HCT116 (cell line): ENCODE measurements at regions not wholly inside any gene's neighbourhood (a gene's known extent, or its start where the extent isn't known, plus 50 kb on each side); places are given as distances from the start of the nearest gene placed in this dataset.

ENCODE experiments used
- ATAC-seq: fragments of 200-7000 bp; cut with Tn5 transposase; 2 replicates; pipeline ENCODE4 v1.9.1; 2020; ENCODE audit warnings: mild to moderate bottlenecking, moderate library complexity
- BruUV-seq: library from RNA; stranded (reverse); fragments of 400-500 nt; replicated peaks from 2 replicates; lab custom pipeline; 2021; lab: Mats Ljungman, UMichigan
- CTCF ChIA-PET: fragments of 300-600 bp; sonication (Branson Sonifier 250); formaldehyde crosslinking; loops from one replicate; lab custom pipeline; 2021; ENCODE audit warnings: antibody characterized with exemption; lab: Charles Lee
- POLR2A ChIA-PET: fragments of 300-600, 350-600 bp; sonication (Branson Sonifier 250); formaldehyde crosslinking; loops from one replicate; lab custom pipeline; 2021; ENCODE audit warnings: antibody characterized with exemption; lab: Charles Lee
- RAD21 ChIA-PET, 2 experiments: fragments of 300-600 bp; sonication (Branson Sonifier 250); formaldehyde crosslinking; loops; one replicate each; lab custom pipeline; 2023; ENCODE audit warnings: low total read pairs in 2 of 2; ENCODE audit not compliant: uncharacterized antibody in 2 of 2, unreplicated experiment in 2 of 2, low non-redundant PET in 1 of 2; lab: Charles Lee
- DNase-seq: peaks from one replicate; pipeline ENCODE4 v3.0.0-alpha.2; 2010; ENCODE audit warnings: low read depth, low spot score
- H2AFZ ChIP-seq: fragments of 200-600 bp; shearing (Covaris generic), sonication (generic); 2 replicates; pipeline ENCODE4 v1.6.1; 2017; ENCODE audit warnings: low read depth, mixed run types, mixed read lengths, antibody characterized with exemption, low read length; ENCODE audit not compliant: poor library complexity, severe bottlenecking
- H3K27ac ChIP-seq: 2 replicates; pipeline ENCODE4 v1.5.1; 2012; ENCODE audit warnings: low read depth, low read length
- H3K27me3 ChIP-seq: fragments of 200-600 bp; sonication (generic); 2 replicates; pipeline ENCODE4 v1.6.1; 2016; ENCODE audit warnings: mixed run types, low read length, mixed read lengths; ENCODE audit not compliant: insufficient read depth
- H3K36me3 ChIP-seq, 2 experiments: fragments of 200-500 bp in 1 of 2; fragments of 200-600 bp in 1 of 2; sonication (Bioruptor generic) in 1 of 2; sonication (generic) in 1 of 2; 2 replicates each; pipeline versions ENCODE4 v1.5.1 to v1.6.1; 2014 to 2016; ENCODE audit warnings: low read length in 2 of 2, inconsistent platforms in 1 of 2, mixed read lengths in 1 of 2, mixed run types in 1 of 2; ENCODE audit not compliant: insufficient read depth in 2 of 2, control insufficient read depth in 1 of 2
- H3K4me1 ChIP-seq, 2 experiments: fragments of 200-600 bp in 1 of 2; sonication (generic) in 1 of 2; 2 replicates each; pipeline versions ENCODE4 v1.5.1 to v1.6.1; 2012 to 2017; ENCODE audit warnings: low read length in 2 of 2, inconsistent platforms in 1 of 2, mild to moderate bottlenecking in 1 of 2, mixed read lengths in 1 of 2, mixed run types in 1 of 2, moderate library complexity in 1 of 2; ENCODE audit not compliant: insufficient read depth in 2 of 2, control insufficient read depth in 1 of 2
- H3K4me2 ChIP-seq: fragments of 200-600 bp; sonication (generic); 2 replicates; pipeline ENCODE4 v1.6.1; 2017; ENCODE audit warnings: mixed run types, low read length, mixed read lengths
- H3K4me3 ChIP-seq, 2 experiments: fragments of 200-600 bp in 1 of 2; sonication (generic) in 1 of 2; replicated peaks in 1 of 2; 2 replicates each; pipeline ENCODE4 v1.5.1; 2011 to 2016; ENCODE audit warnings: low read length in 2 of 2, control low read depth in 1 of 2, low read depth in 1 of 2, mild to moderate bottlenecking in 1 of 2, mixed read lengths in 1 of 2, mixed run types in 1 of 2
- H3K79me2 ChIP-seq: fragments of 200-600 bp; sonication (generic); 2 replicates; pipeline ENCODE4 v1.6.1; 2017; ENCODE audit warnings: mild to moderate bottlenecking, mixed run types, low read length, moderate library complexity, mixed read lengths; ENCODE audit not compliant: insufficient read depth
- H3K9ac ChIP-seq: fragments of 200-600 bp; sonication (generic); 2 replicates; pipeline ENCODE4 v1.6.1; 2016; ENCODE audit warnings: low read length, mixed read lengths
- H3K9me2 ChIP-seq: fragments of 200-600 bp; sonication (generic), shearing (Covaris generic); 2 replicates; pipeline ENCODE4 v1.6.1; 2017; ENCODE audit warnings: mixed run types, mild to moderate bottlenecking, moderate library complexity; ENCODE audit not compliant: insufficient read depth
- H3K9me3 ChIP-seq, 2 experiments: fragments of 200-500 bp in 1 of 2; fragments of 200-600 bp in 1 of 2; sonication (Bioruptor generic) in 1 of 2; sonication (generic) in 1 of 2; 2 replicates each; pipeline ENCODE4 v1.6.1; 2014 to 2017; ENCODE audit warnings: low read length in 2 of 2, mixed read lengths in 2 of 2, inconsistent platforms in 1 of 2, low read depth in 1 of 2, mild to moderate bottlenecking in 1 of 2, mixed run types in 1 of 2, moderate library complexity in 1 of 2; ENCODE audit not compliant: control insufficient read depth in 1 of 2, insufficient read depth in 1 of 2
- H4K20me1 ChIP-seq: fragments of 200-600 bp; sonication (generic), shearing (Covaris generic); 2 replicates; pipeline ENCODE4 v1.6.1; 2017; ENCODE audit warnings: mixed run types, mild to moderate bottlenecking, moderate library complexity; ENCODE audit not compliant: insufficient read depth
- CEBPB ChIP-seq: IDR thresholded peaks from 2 replicates; pipeline ENCODE4 v1.6.1; 2012; ENCODE audit warnings: low read depth
- EGR1 ChIP-seq: IDR thresholded peaks from 2 replicates; pipeline ENCODE4 v1.6.1; 2012; ENCODE audit warnings: low read depth
- ELF1 ChIP-seq: IDR thresholded peaks from 2 replicates; pipeline ENCODE4 v1.6.1; 2012; ENCODE audit warnings: low read depth, borderline replicate concordance
- EZH2phosphoT487 ChIP-seq: fragments of 200-600 bp; IDR thresholded peaks from 2 replicates; pipeline ENCODE4 v1.6.1; 2018; ENCODE audit warnings: antibody characterized with exemption, borderline replicate concordance
- FOSL1 ChIP-seq: IDR thresholded peaks from 2 replicates; pipeline ENCODE4 v1.6.1; 2012; ENCODE audit warnings: low read depth
- JUND ChIP-seq: IDR thresholded peaks from 2 replicates; pipeline ENCODE4 v1.6.1; 2012
- RAD21 ChIP-seq: IDR thresholded peaks from 2 replicates; pipeline ENCODE4 v1.6.1; 2012; ENCODE audit warnings: low read depth, mild to moderate bottlenecking
- SIN3A ChIP-seq: IDR thresholded peaks from 2 replicates; pipeline ENCODE4 v1.6.1; 2012; ENCODE audit warnings: low read depth
- SRF ChIP-seq: IDR thresholded peaks from 2 replicates; pipeline ENCODE4 v1.6.1; 2012; ENCODE audit warnings: low read depth
- ZFX ChIP-seq: fragments of 450-650 bp; IDR thresholded peaks from 2 replicates; pipeline ENCODE4 v1.6.1; 2017
- intact Hi-C: fragments of 100-400 bp; cut with micrococcal nuclease; formaldehyde crosslinking; loops from 2 replicates; pipeline ENCODE4 v1.10.0; 2022
- TF ChIP-seq, protein P1 (sequence below), 3 experiments: fragments of 200-600 bp in 1 of 3; sonication (generic) in 1 of 3; IDR thresholded peaks in 2 of 3; conservative IDR thresholded peaks in 1 of 3; 2 replicates each; pipeline ENCODE4 v1.5.1; 2012 to 2017; ENCODE audit warnings: low read depth in 2 of 3, low read length in 2 of 3, antibody characterized with exemption in 1 of 3, borderline replicate concordance in 1 of 3, control low read depth in 1 of 3, mild to moderate bottlenecking in 1 of 3, mixed read lengths in 1 of 3, mixed run types in 1 of 3, moderate library complexity in 1 of 3; ENCODE audit not compliant: insufficient read depth in 1 of 3
- TF ChIP-seq, protein P2 (sequence below): IDR thresholded peaks from 2 replicates; pipeline ENCODE4 v1.6.1; 2012

DNA sequence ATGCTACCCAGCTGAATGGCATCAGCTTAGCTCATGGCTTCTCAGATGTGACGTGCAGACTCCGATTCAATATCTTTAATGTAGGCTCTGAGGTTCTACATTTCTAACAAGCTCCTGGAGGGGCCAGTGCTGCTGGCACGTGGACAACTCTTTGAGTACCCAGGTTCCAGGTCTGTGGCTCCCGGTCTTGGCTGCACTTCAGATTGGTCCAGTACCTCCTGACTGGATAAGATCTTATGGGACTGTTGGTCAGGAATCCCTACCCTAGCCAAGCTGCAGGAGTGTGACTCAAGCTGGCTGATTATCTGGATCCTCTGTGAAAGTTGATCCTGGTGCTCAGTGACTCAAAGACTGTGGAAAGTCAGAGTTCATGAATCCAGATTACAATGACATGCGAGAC is 222.1 kb downstream of the ANKRD30B start:
- Histone ChIP-seq H3K27me3 (no peaks in the 10 kb centered on the region), H3K27ac (no peak overlapping the region), H3K9me2 (no peaks in the 10 kb centered on the region), H3K4me1 (no peaks in the 10 kb centered on the region), H3K79me2 (no peaks in the 10 kb centered on the region), H2AFZ (no peak overlapping the region), H3K36me3 (no peaks in the 10 kb centered on the region), H3K9ac (no peak overlapping the region), H4K20me1 (no peaks in the 10 kb centered on the region), H3K9me3 (peaks cover 3 to 4% of the 10 kb centered on the region in 2 experiments; a peak in 3 of 4 replicates), H3K4me3 (no peak overlapping the region), H3K4me2 (no peak overlapping the region)
- TF ChIP-seq, protein P1, sequence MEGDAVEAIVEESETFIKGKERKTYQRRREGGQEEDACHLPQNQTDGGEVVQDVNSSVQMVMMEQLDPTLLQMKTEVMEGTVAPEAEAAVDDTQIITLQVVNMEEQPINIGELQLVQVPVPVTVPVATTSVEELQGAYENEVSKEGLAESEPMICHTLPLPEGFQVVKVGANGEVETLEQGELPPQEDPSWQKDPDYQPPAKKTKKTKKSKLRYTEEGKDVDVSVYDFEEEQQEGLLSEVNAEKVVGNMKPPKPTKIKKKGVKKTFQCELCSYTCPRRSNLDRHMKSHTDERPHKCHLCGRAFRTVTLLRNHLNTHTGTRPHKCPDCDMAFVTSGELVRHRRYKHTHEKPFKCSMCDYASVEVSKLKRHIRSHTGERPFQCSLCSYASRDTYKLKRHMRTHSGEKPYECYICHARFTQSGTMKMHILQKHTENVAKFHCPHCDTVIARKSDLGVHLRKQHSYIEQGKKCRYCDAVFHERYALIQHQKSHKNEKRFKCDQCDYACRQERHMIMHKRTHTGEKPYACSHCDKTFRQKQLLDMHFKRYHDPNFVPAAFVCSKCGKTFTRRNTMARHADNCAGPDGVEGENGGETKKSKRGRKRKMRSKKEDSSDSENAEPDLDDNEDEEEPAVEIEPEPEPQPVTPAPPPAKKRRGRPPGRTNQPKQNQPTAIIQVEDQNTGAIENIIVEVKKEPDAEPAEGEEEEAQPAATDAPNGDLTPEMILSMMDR (IDR thresholded peaks at IDR 0.05 in 2 of 3, conservative IDR thresholded peaks at IDR 0.05 in 1 of 3; ENCODE audit: borderline replicate concordance in 1 of 3, insufficient read depth in 1 of 3, low read depth in 2 of 3, low read length in 2 of 3) = no peak
- TF ChIP-seq ELF1 (no peak), ZFX (no peak), EGR1 (no peak), SIN3A (no peak), SRF (no peak), CEBPB (no peak), JUND (no peak), RAD21 (no peak), EZH2phosphoT487 (no peak), FOSL1 (no peak)
- TF ChIP-seq, protein P2, sequence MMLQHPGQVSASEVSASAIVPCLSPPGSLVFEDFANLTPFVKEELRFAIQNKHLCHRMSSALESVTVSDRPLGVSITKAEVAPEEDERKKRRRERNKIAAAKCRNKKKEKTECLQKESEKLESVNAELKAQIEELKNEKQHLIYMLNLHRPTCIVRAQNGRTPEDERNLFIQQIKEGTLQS = no peak
- ChIA-PET RAD21 (no interaction called here), CTCF (no interaction called here), POLR2A (no interaction called here)
- DNase-seq (no peak), ATAC-seq (no peak)
- intact Hi-C loops = no loop called here
- no TSS peak for BruUV-seq
